Mammary epithelial cell (primary cell): ENCODE measurements at regions not wholly inside any gene's neighbourhood (a gene's known extent, or its start where the extent isn't known, plus 50 kb on each side); places are given as distances from the start of the nearest gene placed in this dataset.

Experiments used
- CTCF ChIP-seq, 2 donors: IDR thresholded peaks in 1 of 2; conservative IDR thresholded peaks in 1 of 2; 2 replicates each; pipeline ENCODE4 v1.5.1; 2011 to 2012; ENCODE audit warnings: inconsistent platforms in 2 of 2, low read length in 2 of 2, mild to moderate bottlenecking in 2 of 2, control low read depth in 1 of 2, low read depth in 1 of 2; ENCODE audit not compliant: insufficient read depth in 1 of 2; ENCODE audit errors: extremely low read depth in 1 of 2
- EZH2 ChIP-seq: IDR thresholded peaks from 2 replicates; pipeline ENCODE4 v1.6.1; 2012; ENCODE audit warnings: low read length, inconsistent platforms, borderline replicate concordance

- TF ChIP-seq EZH2 (no peak), CTCF (conservative IDR thresholded peaks at IDR 0.05 in 1 of 2, IDR thresholded peaks at IDR 0.05 in 1 of 2; ENCODE audit: extremely low read depth in 1 of 2, insufficient read depth in 1 of 2, low read depth in 1 of 2, low read length in 2 of 2) (no peak)
These were observed 192.3 kb downstream of the BCAT1 start for GRCh38 chr12:24756479-24757024.
